SK-N-MC (cell line): ENCODE measurements at regions not wholly inside any gene's neighbourhood (a gene's known extent, or its start where the extent isn't known, plus 50 kb on each side); places are given as distances from the start of the nearest gene placed in this dataset.

ENCODE experiments used
- DNase-seq: peaks from one replicate; pipeline ENCODE4 v3.0.0-alpha.2; 2011; ENCODE audit warnings: low read depth, low spot score
- H3K27ac ChIP-seq: fragments of 200-600 bp; sonication (generic); 2 replicates; pipeline ENCODE4 v1.5.1; 2016; ENCODE audit warnings: mixed run types
- H3K36me3 ChIP-seq: fragments of 200-600 bp; sonication (generic); 2 replicates; pipeline ENCODE4 v1.6.1; 2017; ENCODE audit warnings: antibody characterized with exemption, low read length, mixed read lengths; ENCODE audit not compliant: insufficient read depth
- H3K4me3 ChIP-seq: fragments of 200-600 bp; sonication (generic); 2 replicates; pipeline ENCODE4 v1.5.1; 2016
- H3K9ac ChIP-seq: fragments of 200-600 bp; sonication (generic); 2 replicates; pipeline ENCODE4 v1.8.0; 2017; ENCODE audit warnings: mixed run types, mixed read lengths; ENCODE audit not compliant: insufficient read length
- H3K9me3 ChIP-seq: fragments of 200-600 bp; sonication (generic); 2 replicates; pipeline ENCODE4 v1.6.1; 2017; ENCODE audit warnings: low read depth, mild to moderate bottlenecking, antibody characterized with exemption, low read length, moderate library complexity, mixed read lengths
- EZH2 ChIP-seq: fragments of 200-600 bp; sonication (generic); IDR thresholded peaks from one replicate; pipeline ENCODE4 v1.6.1; 2017; ENCODE audit warnings: antibody characterized with exemption
- FOXP2 ChIP-seq: optimal IDR thresholded peaks from 2 replicates; pipeline ENCODE3; 2011; ENCODE audit warnings: mild to moderate bottlenecking, moderate library complexity; ENCODE audit not compliant: insufficient read depth; ENCODE audit errors: extremely low read length, control extremely low read depth
- POLR2AphosphoS5 ChIP-seq: IDR thresholded peaks from 2 replicates; pipeline ENCODE4 v1.6.1; 2012; ENCODE audit warnings: mild to moderate bottlenecking, low read depth, low read length, borderline replicate concordance

DNA sequence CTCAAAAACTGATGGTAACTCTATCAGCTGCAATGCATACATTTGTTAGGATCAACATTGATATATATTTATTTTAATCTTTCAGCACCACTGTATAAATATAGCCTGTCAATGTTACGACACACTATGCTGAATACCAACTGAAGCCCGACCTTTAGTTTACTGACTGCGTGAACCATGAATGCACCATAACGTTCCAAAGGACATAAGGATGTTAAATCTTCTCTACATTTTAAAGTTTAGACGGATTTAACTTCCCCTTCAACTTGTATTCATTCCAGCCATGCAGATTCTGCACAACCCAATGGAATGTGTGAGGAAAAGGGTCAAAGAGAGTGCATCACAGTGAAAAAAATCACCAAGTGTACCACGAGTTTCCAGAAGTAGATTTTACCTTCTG, 489.5 kb downstream of the IRS1 start:
- Histone ChIP-seq H3K9ac (no peak overlapping the region), H3K36me3 (no peaks in the 10 kb centered on the region), H3K4me3 (no peak overlapping the region), H3K27ac (no peak overlapping the region), H3K9me3 (no peaks in the 10 kb centered on the region)
- no peak for DNase-seq
- TF ChIP-seq EZH2: no peak
- TF ChIP-seq FOXP2: no peak
- TF ChIP-seq POLR2AphosphoS5: no peak

GRCh38 chr2:226308986-226309385, 490.6 kb downstream of the IRS1 start:
- no peak for TF ChIP-seq FOXP2
- no peak for TF ChIP-seq POLR2AphosphoS5
- TF ChIP-seq EZH2: no peak
- Histone ChIP-seq H3K36me3 (no peaks in the 10 kb centered on the region), H3K27ac (no peak overlapping the region), H3K9me3 (no peaks in the 10 kb centered on the region), H3K4me3 (no peak overlapping the region), H3K9ac (no peak overlapping the region)
- no peak for DNase-seq

DNA sequence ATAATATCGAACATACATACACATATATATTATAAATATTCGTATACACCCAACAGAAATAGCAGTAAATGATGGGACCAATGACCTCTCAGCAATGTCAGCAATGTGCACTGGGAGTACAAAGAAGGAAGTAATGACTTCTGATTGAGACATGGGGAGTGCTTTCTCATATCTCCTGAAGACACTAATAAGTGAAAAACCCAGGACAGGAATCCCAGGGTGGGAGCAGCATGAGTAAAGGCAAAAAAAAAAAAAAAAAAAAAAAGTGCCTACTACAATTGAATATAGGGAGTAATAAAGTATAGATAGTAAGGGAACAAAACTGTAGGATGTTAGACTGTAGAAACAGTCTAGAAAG, 491.3 kb downstream of the IRS1 start:
- H3K9me3 ChIP-seq: no peaks in the 10 kb centered on the region
- H3K4me3 ChIP-seq: no peak overlapping the region
- H3K36me3 ChIP-seq: no peaks in the 10 kb centered on the region
- no peak overlapping the region for H3K27ac ChIP-seq
- no peak for DNase-seq
- no peak overlapping the region for H3K9ac ChIP-seq
- TF ChIP-seq POLR2AphosphoS5: no peak
- TF ChIP-seq EZH2: no peak
- no peak for TF ChIP-seq FOXP2

- Histone ChIP-seq H3K27ac (no peak overlapping the region), H3K36me3 (no peaks in the 10 kb centered on the region), H3K9ac (no peak overlapping the region), H3K4me3 (no peak overlapping the region), H3K9me3 (no peaks in the 10 kb centered on the region)
- DNase-seq: no peak
- TF ChIP-seq FOXP2 (no peak), POLR2AphosphoS5 (no peak), EZH2 (no peak)
Measured at GRCh38 chr2:226307487-226308322, 491.9 kb downstream of the IRS1 start.

DNA sequence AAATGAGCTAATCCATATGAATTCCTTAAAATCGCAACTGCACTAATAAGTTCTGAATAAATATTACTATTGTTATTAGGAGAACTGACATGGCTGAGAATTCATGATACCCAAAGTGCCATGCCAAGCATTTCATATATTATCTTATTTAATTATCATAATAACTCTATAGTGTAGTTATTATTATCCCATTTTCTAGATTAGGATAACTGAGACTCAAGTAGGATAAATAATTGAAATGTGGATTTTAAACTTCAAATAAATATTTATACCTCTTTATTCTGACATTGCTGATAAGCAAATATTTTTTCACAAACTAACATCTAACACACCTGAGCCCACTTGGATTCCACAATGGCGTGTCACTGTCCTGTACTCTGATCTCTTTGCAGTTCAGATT, 492.7 kb downstream of the IRS1 start:
- Histone ChIP-seq H3K9me3 (no peaks in the 10 kb centered on the region), H3K4me3 (no peak overlapping the region), H3K9ac (no peak overlapping the region), H3K36me3 (no peaks in the 10 kb centered on the region), H3K27ac (no peak overlapping the region)
- no peak for DNase-seq
- TF ChIP-seq FOXP2 (no peak), POLR2AphosphoS5 (no peak), EZH2 (no peak)

GRCh38 chr2:226304308-226304707, 495.3 kb downstream of the IRS1 start:
- H3K27ac ChIP-seq: no peak overlapping the region
- TF ChIP-seq EZH2 (no peak), FOXP2 (no peak), POLR2AphosphoS5 (no peak)
- no peak for DNase-seq
- H3K4me3 ChIP-seq: no peak overlapping the region
- H3K36me3 ChIP-seq: no peaks in the 10 kb centered on the region
- no peaks in the 10 kb centered on the region for H3K9me3 ChIP-seq
- no peak overlapping the region for H3K9ac ChIP-seq

DNA sequence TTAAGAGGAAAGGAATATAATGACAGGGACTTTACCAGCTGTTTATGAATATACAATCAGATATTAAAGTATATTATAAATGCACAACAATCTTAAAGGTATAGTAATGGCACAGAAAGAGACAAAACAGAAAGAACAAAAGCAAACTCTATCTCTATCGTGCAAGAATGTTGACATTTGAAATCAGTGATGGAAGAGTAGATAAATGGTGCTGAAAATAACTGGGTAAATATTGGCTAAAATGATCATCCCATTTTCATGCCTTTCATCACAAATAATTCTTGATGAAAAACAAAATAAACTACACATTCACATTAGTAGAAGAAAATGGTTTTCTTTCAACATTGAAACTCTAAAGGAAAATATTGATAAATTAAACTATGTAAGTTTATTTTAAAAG, 495.9 kb downstream of the IRS1 start:
- DNase-seq: no peak
- Histone ChIP-seq H3K36me3 (no peaks in the 10 kb centered on the region), H3K9ac (no peak overlapping the region), H3K4me3 (no peak overlapping the region), H3K27ac (no peak overlapping the region), H3K9me3 (no peaks in the 10 kb centered on the region)
- TF ChIP-seq FOXP2 (no peak), EZH2 (no peak)

DNA sequence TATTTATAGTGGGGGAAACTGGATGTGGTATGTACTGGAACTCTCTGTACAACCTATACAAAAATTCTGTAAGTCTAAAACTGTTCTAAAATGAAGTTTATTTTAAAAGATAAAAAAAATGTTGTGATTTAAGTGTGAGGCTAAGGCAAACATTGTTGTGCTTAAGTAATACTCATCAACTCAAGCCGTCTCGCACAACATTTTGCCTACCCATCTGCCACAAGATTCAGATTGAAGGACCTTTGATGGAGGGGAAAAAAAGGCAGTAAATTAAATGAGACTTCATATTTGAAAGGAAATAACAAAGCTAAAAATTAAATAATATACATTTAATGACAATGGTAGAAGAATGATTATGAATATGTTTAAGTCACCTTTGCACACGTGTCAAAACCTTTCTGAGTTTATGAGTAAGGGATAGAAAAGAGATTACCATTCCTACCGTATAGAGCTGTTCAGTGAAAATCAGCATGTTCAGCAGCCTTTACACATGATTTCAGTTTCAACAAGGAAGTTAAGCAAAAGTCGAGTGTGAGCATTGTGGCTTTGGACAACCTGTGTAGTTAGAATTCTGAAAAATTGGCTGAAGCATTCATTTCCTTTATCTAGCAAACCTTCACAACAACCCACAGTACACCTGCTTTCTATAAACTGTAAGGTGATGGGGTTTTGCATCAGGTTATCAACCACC, 499.3 kb downstream of the IRS1 start:
- H3K9ac ChIP-seq: no peak overlapping the region
- H3K27ac ChIP-seq: no peak overlapping the region
- H3K36me3 ChIP-seq: no peaks in the 10 kb centered on the region
- no peak for DNase-seq
- no peaks in the 10 kb centered on the region for H3K9me3 ChIP-seq
- TF ChIP-seq POLR2AphosphoS5: no peak
- no peak for TF ChIP-seq EZH2
- TF ChIP-seq FOXP2: no peak
- no peak overlapping the region for H3K4me3 ChIP-seq
